HL-60 (cell line): ENCODE measurements at regions not wholly inside any gene's neighbourhood (a gene's known extent, or its start where the extent isn't known, plus 50 kb on each side); places are given as distances from the start of the nearest gene placed in this dataset.

Source experiments
- CTCF ChIP-seq: IDR thresholded peaks from one replicate; pipeline ENCODE4 v1.5.1; 2011; ENCODE audit warnings: low read length, control low read depth, inconsistent platforms; ENCODE audit not compliant: insufficient read depth
- GABPA ChIP-seq: IDR thresholded peaks from 2 replicates; pipeline ENCODE4 v1.6.1; 2012; ENCODE audit warnings: low read depth
- POLR2AphosphoS5 ChIP-seq: IDR thresholded peaks from 2 replicates; pipeline ENCODE4 v1.6.1; 2012; ENCODE audit warnings: low read depth

GRCh38 chr3:117059956-117060270 is 350.3 kb downstream of the TUSC7 start:
- TF ChIP-seq CTCF, result no peak
- TF ChIP-seq POLR2AphosphoS5, result no peak
- TF ChIP-seq GABPA, result no peak
